Esophagus squamous epithelium (tissue), 5 donors: ENCODE measurements at regions not wholly inside any gene's neighbourhood (a gene's known extent, or its start where the extent isn't known, plus 50 kb on each side); places are given as distances from the start of the nearest gene placed in this dataset.
A peak's percentile ranks its signal among the peaks of the same experiment; 100 is the strongest.

Experiments used
- DNase-seq: peaks from one replicate; lab custom pipeline; 2025; lab: John Stamatoyannopoulos, UW
- H3K27ac ChIP-seq, 4 donors: fragments of 200-600 bp; sonication (generic); one replicate each; pipeline ENCODE4 v1.5.1; 2016 to 2019; ENCODE audit warnings: mild to moderate bottlenecking in 1 of 4
- H3K27me3 ChIP-seq, 4 donors: fragments of 200-600 bp; sonication (generic); 1 replicate in 3 of 4; 2 replicates in 1 of 4; pipeline versions ENCODE4 v1.5.1 to v1.6.0; 2017 to 2021; ENCODE audit warnings: antibody characterized with exemption in 1 of 4
- H3K36me3 ChIP-seq, 3 donors: fragments of 200-600 bp; sonication (generic); one replicate each; pipeline ENCODE4 v1.5.1; 2016 to 2019
- H3K4me1 ChIP-seq, 3 donors: fragments of 200-600 bp; sonication (generic); one replicate each; pipeline ENCODE4 v1.5.1; 2017 to 2019
- H3K4me3 ChIP-seq, 4 donors: fragments of 200-600 bp; sonication (generic); 1 replicate in 3 of 4; 2 replicates in 1 of 4; pipeline ENCODE4 v1.5.1; 2016 to 2019; ENCODE audit warnings: mild to moderate bottlenecking in 2 of 4, moderate library complexity in 1 of 4
- H3K9me3 ChIP-seq, 3 donors: fragments of 200-600 bp; sonication (generic); one replicate each; pipeline ENCODE4 v1.5.1; 2016 to 2019
- CTCF ChIP-seq, 6 experiments: fragments of 450-650 bp in 4 of 6; fragments of 200-600 bp in 2 of 6; sonication (generic) in 2 of 6; IDR thresholded peaks; one replicate each; pipeline ENCODE4 v1.5.1; 2016 to 2019; ENCODE audit warnings: antibody characterized with exemption in 6 of 6, mild to moderate bottlenecking in 4 of 6, moderate library complexity in 4 of 6
- POLR2A ChIP-seq, 4 donors: fragments of 450-650 bp; IDR thresholded peaks; one replicate each; pipeline ENCODE4 v1.6.1; 2017; ENCODE audit warnings: antibody characterized with exemption in 4 of 4, mild to moderate bottlenecking in 4 of 4, moderate library complexity in 3 of 4
- WGBS, 2 donors: methylation state at CpG; one replicate each; pipeline ENCODE4 v1.1.5; 2018; 5-methylcytosine and 5-hydroxymethylcytosine counted together
- intact Hi-C: fragments of 100-400 bp; cut with DNase I; formaldehyde crosslinking; loops from one replicate; pipeline ENCODE4 v1.15.0; 2022
- donor health status: DM: yes; HTN: yes; CAD: no.

GRCh38 chr6:40037271-40037670 is 103.0 kb upstream of the MOCS1 start:
- H3K27me3 ChIP-seq, result no peaks in the 10 kb centered on the region
- H3K4me1 ChIP-seq, result peaks cover 0 to 41% (median 12%) of the 10 kb centered on the region in 3 donors
- peaks cover 0 to 12% (median 0%) of the 10 kb centered on the region in 3 donors for H3K9me3 ChIP-seq
- intact Hi-C loops, result no loop called here
- H3K27ac ChIP-seq, result peak overlapping the region in 1 of 4 donors; percentile 37
- TF ChIP-seq CTCF (IDR thresholded peaks at IDR 0.05) (no peak), POLR2A (IDR thresholded peaks at IDR 0.05) (no peak)
- no peak for DNase-seq
- no peak overlapping the region for H3K4me3 ChIP-seq
- no peaks in the 10 kb centered on the region for H3K36me3 ChIP-seq

DNA sequence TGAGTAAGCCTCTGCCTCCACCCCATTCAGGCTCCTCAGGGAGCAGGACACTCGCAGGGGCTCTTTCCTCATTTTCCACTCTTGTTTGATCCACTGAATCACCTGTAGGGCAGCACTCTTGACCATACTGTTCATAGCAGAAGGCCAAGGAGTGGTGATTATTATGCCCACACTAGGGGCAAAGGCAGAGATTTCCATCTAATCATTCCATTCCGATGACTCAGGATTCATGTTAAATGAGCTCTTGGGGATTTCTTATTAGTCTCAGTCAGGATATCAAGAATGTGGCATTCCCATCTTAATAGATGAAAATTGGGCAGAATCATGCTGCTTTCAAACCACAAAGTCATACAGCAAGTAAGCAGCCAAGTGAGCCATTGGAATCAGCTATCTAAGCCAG is 101.9 kb upstream of the MOCS1 start:
- Histone ChIP-seq H3K4me3 (no peak overlapping the region), H3K9me3 (peaks cover 0 to 4% (median 0%) of the 10 kb centered on the region in 3 donors), H3K27me3 (no peaks in the 10 kb centered on the region), H3K36me3 (no peaks in the 10 kb centered on the region), H3K27ac (no peak overlapping the region), H3K4me1 (peaks cover 0 to 30% (median 3%) of the 10 kb centered on the region in 3 donors)
- no peak for DNase-seq
- TF ChIP-seq POLR2A (IDR thresholded peaks at IDR 0.05), result no peak
- no peak for TF ChIP-seq CTCF (IDR thresholded peaks at IDR 0.05)
- 52 to 83% methylated on average over 2 of the region's 2 CpGs for WGBS, 2 donors
- intact Hi-C loops, result no loop called here

- WGBS, 2 donors, result 89 to 93% methylated on average over 1 of the region's 1 CpG
- intact Hi-C loops, result no loop called here
- H3K27me3 ChIP-seq, result peaks cover 0 to 12% (median 0%) of the 10 kb centered on the region in 4 donors
- no peak overlapping the region for H3K27ac ChIP-seq
- H3K4me3 ChIP-seq, result no peak overlapping the region
- DNase-seq, result no peak
- no peaks in the 10 kb centered on the region for H3K9me3 ChIP-seq
- no peaks in the 10 kb centered on the region for H3K36me3 ChIP-seq
- H3K4me1 ChIP-seq, result no peaks in the 10 kb centered on the region
- no peak for TF ChIP-seq POLR2A (IDR thresholded peaks at IDR 0.05)
- TF ChIP-seq CTCF (IDR thresholded peaks at IDR 0.05), result no peak
These were observed 94.2 kb upstream of the MOCS1 start for GRCh38 chr6:40028449-40028848.

GRCh38 chr6:40022867-40023266 is 88.6 kb upstream of the MOCS1 start:
- Histone ChIP-seq H3K4me1 (no peaks in the 10 kb centered on the region), H3K27me3 (peaks cover 0 to 17% (median 0%) of the 10 kb centered on the region in 4 donors), H3K9me3 (peaks cover 0 to 3% (median 0%) of the 10 kb centered on the region in 3 donors), H3K4me3 (no peak overlapping the region), H3K27ac (no peak overlapping the region), H3K36me3 (no peaks in the 10 kb centered on the region)
- no peak for TF ChIP-seq CTCF (IDR thresholded peaks at IDR 0.05)
- TF ChIP-seq POLR2A (IDR thresholded peaks at IDR 0.05), result no peak
- 78% methylated on average over 6 of the region's 6 CpGs for WGBS, 2 donors
- DNase-seq, result no peak
- intact Hi-C loops, result no loop called here

- Histone ChIP-seq H3K4me3 (no peak overlapping the region), H3K4me1 (no peaks in the 10 kb centered on the region), H3K9me3 (peaks cover 0 to 12% (median 0%) of the 10 kb centered on the region in 3 donors), H3K27ac (no peak overlapping the region), H3K27me3 (peaks cover 0 to 8% (median 0%) of the 10 kb centered on the region in 4 donors), H3K36me3 (no peaks in the 10 kb centered on the region)
- intact Hi-C loops, result no loop called here
- TF ChIP-seq CTCF (IDR thresholded peaks at IDR 0.05), result no peak
- TF ChIP-seq POLR2A (IDR thresholded peaks at IDR 0.05), result no peak
- no peak for DNase-seq
These were observed 85.9 kb upstream of the MOCS1 start for GRCh38 chr6:40020166-40020565.
